PC-9 (cell line): ENCODE measurements at regions not wholly inside any gene's neighbourhood (a gene's known extent, or its start where the extent isn't known, plus 50 kb on each side); places are given as distances from the start of the nearest gene placed in this dataset.

Experiments used
- EZH2 ChIP-seq: fragments of 200-600 bp; sonication (generic); IDR thresholded peaks from 2 replicates; pipeline ENCODE4 v1.8.0; 2017; ENCODE audit warnings: antibody characterized with exemption, low read depth
- TF ChIP-seq, protein P1 (sequence below): fragments of 200-600 bp; sonication (generic); conservative IDR thresholded peaks from 2 replicates; pipeline ENCODE4 v1.6.1; 2017; ENCODE audit warnings: mixed run types, antibody characterized with exemption, mild to moderate bottlenecking, moderate library complexity

DNA sequence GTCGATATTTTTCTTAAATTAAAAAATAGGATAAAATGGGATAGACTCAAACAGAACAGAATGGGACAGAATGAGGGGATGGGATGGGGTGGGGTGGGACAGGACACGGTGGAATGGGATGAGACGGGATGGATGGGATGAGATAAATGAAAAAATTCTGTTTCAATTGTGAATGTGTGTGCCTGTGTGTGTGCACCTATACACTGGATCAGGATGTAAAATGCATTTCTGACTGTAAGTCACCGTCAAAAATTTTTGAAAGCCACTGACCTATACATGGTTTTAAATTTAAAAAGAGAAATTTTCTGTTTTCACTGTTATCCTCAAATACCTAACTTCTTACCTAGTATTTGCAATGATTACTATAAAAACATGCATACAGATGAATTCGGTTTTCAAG is 108.7 kb upstream of the UBE2E2 start:
- TF ChIP-seq, protein P1, sequence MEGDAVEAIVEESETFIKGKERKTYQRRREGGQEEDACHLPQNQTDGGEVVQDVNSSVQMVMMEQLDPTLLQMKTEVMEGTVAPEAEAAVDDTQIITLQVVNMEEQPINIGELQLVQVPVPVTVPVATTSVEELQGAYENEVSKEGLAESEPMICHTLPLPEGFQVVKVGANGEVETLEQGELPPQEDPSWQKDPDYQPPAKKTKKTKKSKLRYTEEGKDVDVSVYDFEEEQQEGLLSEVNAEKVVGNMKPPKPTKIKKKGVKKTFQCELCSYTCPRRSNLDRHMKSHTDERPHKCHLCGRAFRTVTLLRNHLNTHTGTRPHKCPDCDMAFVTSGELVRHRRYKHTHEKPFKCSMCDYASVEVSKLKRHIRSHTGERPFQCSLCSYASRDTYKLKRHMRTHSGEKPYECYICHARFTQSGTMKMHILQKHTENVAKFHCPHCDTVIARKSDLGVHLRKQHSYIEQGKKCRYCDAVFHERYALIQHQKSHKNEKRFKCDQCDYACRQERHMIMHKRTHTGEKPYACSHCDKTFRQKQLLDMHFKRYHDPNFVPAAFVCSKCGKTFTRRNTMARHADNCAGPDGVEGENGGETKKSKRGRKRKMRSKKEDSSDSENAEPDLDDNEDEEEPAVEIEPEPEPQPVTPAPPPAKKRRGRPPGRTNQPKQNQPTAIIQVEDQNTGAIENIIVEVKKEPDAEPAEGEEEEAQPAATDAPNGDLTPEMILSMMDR: no peak
- TF ChIP-seq EZH2: no peak
